Trophoblast cell (in vitro differentiated cells and primary cell): ENCODE measurements at regions not wholly inside any gene's neighbourhood (a gene's known extent, or its start where the extent isn't known, plus 50 kb on each side); places are given as distances from the start of the nearest gene placed in this dataset.

ENCODE experiments used
- DNase-seq, 2 donors: peaks; one replicate each; pipeline ENCODE4 v3.0.0-alpha.2; 2016
- H2AFZ ChIP-seq: 2 replicates; pipeline ENCODE4 v1.6.1; 2013; ENCODE audit warnings: low read length, moderate library complexity, mild to moderate bottlenecking; ENCODE audit not compliant: insufficient read depth, poor library complexity
- H2AK5ac ChIP-seq: 2 replicates; pipeline ENCODE4 v1.6.1; 2013; ENCODE audit warnings: mild to moderate bottlenecking, low read length
- H2BK120ac ChIP-seq: 2 replicates; pipeline ENCODE4 v1.6.1; 2013; ENCODE audit warnings: low read length, mild to moderate bottlenecking, moderate library complexity; ENCODE audit not compliant: insufficient read depth, poor library complexity
- H2BK12ac ChIP-seq: 2 replicates; pipeline ENCODE4 v1.6.1; 2013; ENCODE audit warnings: mild to moderate bottlenecking, low read length, moderate library complexity
- H2BK5ac ChIP-seq: 2 replicates; pipeline ENCODE4 v1.6.1; 2013; ENCODE audit warnings: low read length, low read depth, moderate library complexity, mild to moderate bottlenecking; ENCODE audit not compliant: poor library complexity
- H3K14ac ChIP-seq: 2 replicates; pipeline ENCODE4 v1.6.1; 2013; ENCODE audit warnings: mild to moderate bottlenecking, low read length
- H3K18ac ChIP-seq: 2 replicates; pipeline ENCODE4 v1.6.1; 2013; ENCODE audit warnings: mild to moderate bottlenecking, low read length
- H3K23ac ChIP-seq: 2 replicates; pipeline ENCODE4 v1.6.1; 2013; ENCODE audit warnings: low read length
- H3K27ac ChIP-seq: 2 replicates; pipeline ENCODE4 v1.5.1; 2013; ENCODE audit warnings: low read depth, mild to moderate bottlenecking, inconsistent platforms, low read length, moderate library complexity
- H3K27me3 ChIP-seq: 2 replicates; pipeline ENCODE4 v1.6.1; 2013; ENCODE audit warnings: inconsistent platforms, mild to moderate bottlenecking, low read length, moderate library complexity; ENCODE audit not compliant: insufficient read depth
- H3K36me3 ChIP-seq, 2 experiments: 1 replicate in 1 of 2; 2 replicates in 1 of 2; pipeline ENCODE4 v1.6.1; 2013; ENCODE audit warnings: low read length in 2 of 2, mild to moderate bottlenecking in 2 of 2, moderate library complexity in 1 of 2; ENCODE audit not compliant: insufficient read depth in 2 of 2, control insufficient read depth in 1 of 2
- H3K4ac ChIP-seq: 2 replicates; pipeline ENCODE4 v1.6.1; 2013; ENCODE audit warnings: low read depth, mild to moderate bottlenecking, low read length, moderate library complexity
- H3K4me1 ChIP-seq, 2 experiments: 1 replicate in 1 of 2; 2 replicates in 1 of 2; pipeline ENCODE4 v1.6.1; 2013; ENCODE audit warnings: low read length in 2 of 2, mild to moderate bottlenecking in 2 of 2, moderate library complexity in 1 of 2; ENCODE audit not compliant: insufficient read depth in 2 of 2, control insufficient read depth in 1 of 2
- H3K4me2 ChIP-seq: 2 replicates; pipeline ENCODE4 v1.6.1; 2013; ENCODE audit warnings: inconsistent platforms, mild to moderate bottlenecking, low read length, moderate library complexity
- H3K4me3 ChIP-seq: 2 replicates; pipeline ENCODE4 v1.5.1; 2013; ENCODE audit warnings: mild to moderate bottlenecking, low read depth, low read length, inconsistent platforms
- H3K79me1 ChIP-seq: one replicate; pipeline ENCODE4 v1.6.1; 2013; ENCODE audit warnings: low read length
- H3K79me2 ChIP-seq: 2 replicates; pipeline ENCODE4 v1.6.1; 2013; ENCODE audit warnings: low read length, mild to moderate bottlenecking; ENCODE audit not compliant: control insufficient read depth, insufficient read depth, poor library complexity
- H3K9ac ChIP-seq: 2 replicates; pipeline ENCODE4 v1.6.1; 2013; ENCODE audit warnings: mild to moderate bottlenecking, low read length
- H3K9me3 ChIP-seq: 2 replicates; pipeline ENCODE4 v1.6.1; 2013; ENCODE audit warnings: low read depth, mild to moderate bottlenecking, control low read depth, inconsistent platforms, low read length; ENCODE audit not compliant: insufficient read depth
- H4K12ac ChIP-seq: 2 replicates; pipeline ENCODE4 v1.6.1; 2013; ENCODE audit warnings: low read depth, mild to moderate bottlenecking, low read length, moderate library complexity
- H4K8ac ChIP-seq: 2 replicates; pipeline ENCODE4 v1.6.1; 2013; ENCODE audit warnings: low read depth, mild to moderate bottlenecking, low read length, moderate library complexity
- H4K91ac ChIP-seq: one replicate; pipeline ENCODE4 v1.6.1; 2013; ENCODE audit warnings: low read depth, mild to moderate bottlenecking, low read length, moderate library complexity
- WGBS: extraction: QIAGEN DNeasy Blood & Tissue Kit; methylation state at CpG from one replicate; pipeline ENCODE4 v1.1.7; 2013; ENCODE audit warnings: missing lambda C conversion rate; ENCODE audit not compliant: insufficient read length, insufficient coverage; ENCODE audit errors: extremely low coverage; 5-methylcytosine and 5-hydroxymethylcytosine counted together

DNA sequence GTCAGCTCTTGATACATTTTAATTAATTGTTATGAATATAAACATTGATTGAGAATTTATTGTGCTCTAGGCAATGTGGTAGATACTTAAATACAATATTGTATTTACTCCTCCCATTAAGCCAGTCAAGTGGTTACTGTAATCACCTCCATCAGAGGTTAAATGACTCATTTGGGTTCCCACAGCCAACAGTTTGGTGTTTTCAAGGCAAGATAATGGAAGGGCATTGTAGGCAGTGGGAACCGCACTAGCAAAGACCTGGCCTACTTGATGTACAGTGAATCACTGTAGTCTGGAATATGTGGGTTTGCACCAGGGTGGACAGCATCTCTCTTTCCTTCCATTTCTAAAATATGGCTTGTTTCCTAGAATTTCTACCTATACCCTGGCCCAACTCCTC, 127.4 kb downstream of the EDEM1 start:
- H2AFZ ChIP-seq: no peak overlapping the region
- H3K18ac ChIP-seq: no peak overlapping the region
- H3K4me1 ChIP-seq: no peaks in the 10 kb centered on the region
- no peak overlapping the region for H4K91ac ChIP-seq
- H3K23ac ChIP-seq: no peak overlapping the region
- H3K14ac ChIP-seq: no peak overlapping the region
- WGBS: no CpG with 5 or more reads among the region's 1 CpG
- H3K79me2 ChIP-seq: no peaks in the 10 kb centered on the region
- H3K4me3 ChIP-seq: no peak overlapping the region
- H3K36me3 ChIP-seq: no peaks in the 10 kb centered on the region
- no peaks in the 10 kb centered on the region for H3K27me3 ChIP-seq
- H3K27ac ChIP-seq: no peak overlapping the region
- H3K79me1 ChIP-seq: no peaks in the 10 kb centered on the region
- H2BK120ac ChIP-seq: no peak overlapping the region
- H3K4me2 ChIP-seq: no peak overlapping the region
- H3K9ac ChIP-seq: no peak overlapping the region
- no peak overlapping the region for H2AK5ac ChIP-seq
- no peak for DNase-seq
- H2BK12ac ChIP-seq: no peak overlapping the region
- H4K12ac ChIP-seq: no peak overlapping the region
- H3K9me3 ChIP-seq: no peaks in the 10 kb centered on the region
- H4K8ac ChIP-seq: no peak overlapping the region
- no peak overlapping the region for H2BK5ac ChIP-seq
- no peak overlapping the region for H3K4ac ChIP-seq

DNA sequence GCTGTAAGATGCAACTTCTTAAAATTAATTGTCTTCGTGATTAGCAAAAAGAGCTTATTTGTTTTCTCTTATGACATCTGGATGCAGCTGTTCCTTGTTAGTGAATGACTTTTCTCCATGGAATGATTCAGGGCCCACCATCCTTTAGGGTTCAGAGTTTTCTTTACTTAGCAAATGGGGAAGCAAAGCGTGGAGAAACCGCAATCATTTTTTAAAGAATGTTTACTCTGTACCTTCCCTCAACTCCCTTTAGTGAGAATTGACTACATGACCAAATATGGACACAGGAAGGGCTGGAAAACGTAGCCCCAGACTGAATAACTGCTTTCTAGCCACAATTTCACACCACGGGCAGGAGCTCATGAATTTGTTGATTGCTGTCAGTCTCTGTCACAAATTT, 130.1 kb downstream of the EDEM1 start:
- WGBS: no CpG with 5 or more reads among the region's 5 CpGs
- H3K4me3 ChIP-seq: no peak overlapping the region
- H3K23ac ChIP-seq: no peak overlapping the region
- no peak overlapping the region for H2AFZ ChIP-seq
- H3K27me3 ChIP-seq: no peaks in the 10 kb centered on the region
- no peaks in the 10 kb centered on the region for H3K4me1 ChIP-seq
- no peak overlapping the region for H3K9ac ChIP-seq
- no peak overlapping the region for H3K27ac ChIP-seq
- H4K12ac ChIP-seq: no peak overlapping the region
- no peaks in the 10 kb centered on the region for H3K79me1 ChIP-seq
- no peak overlapping the region for H2AK5ac ChIP-seq
- H3K79me2 ChIP-seq: no peaks in the 10 kb centered on the region
- no peak overlapping the region for H2BK120ac ChIP-seq
- no peak overlapping the region for H4K91ac ChIP-seq
- H3K9me3 ChIP-seq: no peaks in the 10 kb centered on the region
- H2BK5ac ChIP-seq: no peak overlapping the region
- DNase-seq: no peak
- no peak overlapping the region for H2BK12ac ChIP-seq
- H3K14ac ChIP-seq: no peak overlapping the region
- H3K18ac ChIP-seq: no peak overlapping the region
- no peak overlapping the region for H3K4ac ChIP-seq
- H3K4me2 ChIP-seq: no peak overlapping the region
- H4K8ac ChIP-seq: no peak overlapping the region
- H3K36me3 ChIP-seq: no peaks in the 10 kb centered on the region

DNA sequence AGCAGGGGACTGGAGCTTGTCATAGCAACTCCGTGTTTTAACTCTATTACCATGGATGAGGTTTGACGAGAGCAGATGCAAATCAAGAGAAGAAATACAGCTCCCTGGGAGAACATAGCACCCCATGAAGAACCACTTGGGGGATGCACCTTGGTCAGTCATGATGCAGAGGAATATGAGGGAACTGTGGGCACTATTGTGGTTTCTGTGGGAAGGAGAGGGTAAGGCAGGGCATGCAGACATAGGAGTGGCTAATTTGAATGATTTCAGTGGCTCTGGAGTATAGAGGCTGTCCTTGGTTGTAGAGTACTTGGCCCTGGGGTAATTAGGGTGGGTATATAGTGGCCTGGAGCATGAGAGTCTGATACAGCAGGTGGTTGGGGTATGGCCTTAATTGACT, 131.9 kb downstream of the EDEM1 start:
- no peak overlapping the region for H3K18ac ChIP-seq
- no peak overlapping the region for H2AK5ac ChIP-seq
- H3K23ac ChIP-seq: no peak overlapping the region
- no peak overlapping the region for H2BK120ac ChIP-seq
- H3K4me3 ChIP-seq: no peak overlapping the region
- H4K8ac ChIP-seq: no peak overlapping the region
- H3K36me3 ChIP-seq: no peaks in the 10 kb centered on the region
- DNase-seq: no peak
- no CpG with 5 or more reads among the region's 2 CpGs for WGBS
- H3K79me1 ChIP-seq: no peaks in the 10 kb centered on the region
- no peaks in the 10 kb centered on the region for H3K4me1 ChIP-seq
- H2BK5ac ChIP-seq: no peak overlapping the region
- H4K91ac ChIP-seq: no peak overlapping the region
- no peaks in the 10 kb centered on the region for H3K79me2 ChIP-seq
- H3K27ac ChIP-seq: no peak overlapping the region
- H3K9ac ChIP-seq: no peak overlapping the region
- no peak overlapping the region for H3K4ac ChIP-seq
- H3K27me3 ChIP-seq: no peaks in the 10 kb centered on the region
- no peak overlapping the region for H3K4me2 ChIP-seq
- no peak overlapping the region for H4K12ac ChIP-seq
- H2BK12ac ChIP-seq: no peak overlapping the region
- no peak overlapping the region for H2AFZ ChIP-seq
- H3K9me3 ChIP-seq: no peaks in the 10 kb centered on the region
- H3K14ac ChIP-seq: no peak overlapping the region

DNA sequence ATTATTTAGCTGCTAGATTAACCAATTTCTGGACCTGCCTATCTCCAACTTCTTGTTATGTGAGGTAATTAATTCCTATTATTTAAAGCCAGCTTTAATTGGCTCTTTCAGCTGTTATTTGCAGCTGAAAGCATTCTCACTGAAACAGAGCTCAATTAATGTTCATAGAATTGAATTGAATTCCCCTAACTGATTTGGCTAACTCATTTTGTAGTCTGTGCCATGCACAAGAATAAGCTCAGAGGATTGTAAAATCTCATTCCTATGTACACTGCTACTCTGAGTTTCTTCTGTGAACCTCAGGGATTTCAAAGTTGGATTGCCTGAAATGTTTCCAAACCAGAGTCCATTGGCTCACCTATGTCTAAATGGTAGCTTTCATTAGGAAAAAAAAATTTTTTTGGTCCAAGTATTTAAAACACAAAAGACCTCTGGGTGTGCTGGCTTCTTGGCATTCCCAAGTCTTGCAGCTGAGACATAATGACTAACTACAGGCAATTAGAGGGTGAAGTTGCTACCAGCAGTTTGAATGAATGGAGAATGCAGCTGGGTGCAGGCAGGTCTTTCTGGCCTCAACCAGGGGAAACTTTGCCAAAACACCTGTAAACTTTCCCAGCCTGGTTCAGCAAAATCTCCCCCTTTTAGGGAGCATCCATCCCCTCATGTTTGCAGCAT, 134.3 kb downstream of the EDEM1 start:
- no peak overlapping the region for H3K27ac ChIP-seq
- H3K9ac ChIP-seq: no peak overlapping the region
- no peak overlapping the region for H3K4me2 ChIP-seq
- no peak overlapping the region for H4K91ac ChIP-seq
- no peak overlapping the region for H2AFZ ChIP-seq
- peak; percentile 80 to 95 for DNase-seq
- no peak overlapping the region for H2BK12ac ChIP-seq
- H4K8ac ChIP-seq: no peak overlapping the region
- no peak overlapping the region for H3K18ac ChIP-seq
- no peaks in the 10 kb centered on the region for H3K27me3 ChIP-seq
- no peaks in the 10 kb centered on the region for H3K79me1 ChIP-seq
- no peaks in the 10 kb centered on the region for H3K4me1 ChIP-seq
- H4K12ac ChIP-seq: no peak overlapping the region
- H3K36me3 ChIP-seq: no peaks in the 10 kb centered on the region
- peaks cover 2% of the 10 kb centered on the region for H3K9me3 ChIP-seq
- H3K4me3 ChIP-seq: no peak overlapping the region
- H2BK5ac ChIP-seq: no peak overlapping the region
- no peak overlapping the region for H3K23ac ChIP-seq
- H2BK120ac ChIP-seq: no peak overlapping the region
- H3K14ac ChIP-seq: no peak overlapping the region
- H2AK5ac ChIP-seq: no peak overlapping the region
- H3K79me2 ChIP-seq: no peaks in the 10 kb centered on the region
- H3K4ac ChIP-seq: no peak overlapping the region
